GM21390 (cell line): ENCODE measurements at regions not wholly inside any gene's neighbourhood (a gene's known extent, or its start where the extent isn't known, plus 50 kb on each side); places are given as distances from the start of the nearest gene placed in this dataset.
"Not testable (repeated sequence)": the region's sequence is repeated elsewhere in the genome, so short reads cannot be mapped to it uniquely, and the experiment has no call there.

Experiments
- ATAC-seq: cut with Tn5 transposase; IDR thresholded peaks from one replicate; pipeline ENCODE4 v1.9.1; 2021; ENCODE audit not compliant: unreplicated experiment

GRCh38 chr9:1535051-1535450, 480.1 kb upstream of the SMARCA2 start:
- peak; percentile 56 for ATAC-seq

GRCh38 chr9:1535599-1535998, 479.5 kb upstream of the SMARCA2 start:
- no peak for ATAC-seq

DNA sequence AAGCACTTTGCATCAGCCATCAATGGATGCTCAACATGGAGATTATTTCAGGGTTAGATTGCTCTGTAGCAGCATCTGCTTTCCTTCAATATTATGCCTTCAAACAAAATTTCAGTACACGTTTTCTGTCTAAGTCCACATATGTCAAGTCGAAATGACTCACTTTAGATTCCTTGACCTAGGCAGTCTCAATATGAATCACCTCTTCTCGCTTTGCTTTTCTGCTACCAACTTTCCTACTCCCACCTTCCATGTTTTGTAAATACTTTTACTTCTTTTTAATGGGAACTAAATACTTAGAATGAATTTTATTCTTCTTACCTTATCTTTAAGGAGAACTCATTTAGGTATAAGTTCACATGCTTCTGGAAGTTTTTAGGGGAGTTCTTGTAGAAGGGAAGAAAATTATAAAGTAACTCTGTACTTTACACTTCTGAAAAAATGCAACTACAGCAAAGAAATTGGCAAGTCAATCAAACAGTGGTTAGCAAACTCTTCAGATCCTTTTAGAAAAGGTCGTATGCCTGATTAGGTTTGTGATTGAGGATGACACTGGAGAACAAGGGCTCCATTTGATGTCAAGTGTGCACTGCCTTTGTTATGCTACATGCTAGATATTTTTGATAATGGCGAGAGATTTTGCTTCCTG, 478.5 kb upstream of the SMARCA2 start:
- ATAC-seq = peak; percentile 83

DNA sequence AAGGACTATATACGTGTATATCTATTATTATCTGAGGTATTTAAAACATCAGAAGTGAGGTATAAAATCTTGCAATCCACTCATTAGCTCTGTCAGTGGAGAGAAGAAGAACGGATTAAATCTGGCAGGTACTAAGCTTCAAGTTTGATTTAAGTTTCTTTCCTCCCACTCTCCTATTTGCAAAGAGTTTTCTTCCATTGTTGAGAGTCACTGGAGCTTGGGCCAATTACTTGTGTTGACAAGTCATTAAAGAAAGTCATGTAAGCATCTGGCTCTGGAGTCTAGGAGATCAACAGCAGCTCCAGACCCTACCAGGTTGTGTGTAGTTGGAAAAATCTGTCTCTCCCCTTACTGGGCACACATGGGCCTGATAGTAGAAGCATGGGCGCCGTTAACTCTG, 476.8 kb upstream of the SMARCA2 start:
- no peak for ATAC-seq

GRCh38 chr9:1539216-1539615, 475.9 kb upstream of the SMARCA2 start:
- no peak for ATAC-seq

DNA sequence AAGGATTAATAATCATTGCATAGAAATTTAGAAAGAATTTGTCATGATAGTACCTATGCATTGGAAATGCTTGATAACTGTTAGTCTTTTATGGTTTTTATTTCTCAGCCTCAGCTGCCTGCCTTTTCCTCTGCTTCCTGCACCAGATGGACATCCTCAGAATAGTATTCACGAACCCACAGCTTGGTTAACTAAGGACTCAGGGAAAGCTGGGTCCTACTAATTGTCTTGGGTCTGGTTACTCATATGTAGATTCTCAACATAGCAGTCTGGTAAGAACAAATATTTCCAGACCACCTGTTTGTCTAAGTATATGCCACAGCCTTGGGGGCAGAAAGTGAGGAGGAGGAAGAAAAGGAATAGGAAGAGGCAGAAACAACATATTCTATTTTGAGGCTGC, 464.5 kb upstream of the SMARCA2 start:
- ATAC-seq = no peak

DNA sequence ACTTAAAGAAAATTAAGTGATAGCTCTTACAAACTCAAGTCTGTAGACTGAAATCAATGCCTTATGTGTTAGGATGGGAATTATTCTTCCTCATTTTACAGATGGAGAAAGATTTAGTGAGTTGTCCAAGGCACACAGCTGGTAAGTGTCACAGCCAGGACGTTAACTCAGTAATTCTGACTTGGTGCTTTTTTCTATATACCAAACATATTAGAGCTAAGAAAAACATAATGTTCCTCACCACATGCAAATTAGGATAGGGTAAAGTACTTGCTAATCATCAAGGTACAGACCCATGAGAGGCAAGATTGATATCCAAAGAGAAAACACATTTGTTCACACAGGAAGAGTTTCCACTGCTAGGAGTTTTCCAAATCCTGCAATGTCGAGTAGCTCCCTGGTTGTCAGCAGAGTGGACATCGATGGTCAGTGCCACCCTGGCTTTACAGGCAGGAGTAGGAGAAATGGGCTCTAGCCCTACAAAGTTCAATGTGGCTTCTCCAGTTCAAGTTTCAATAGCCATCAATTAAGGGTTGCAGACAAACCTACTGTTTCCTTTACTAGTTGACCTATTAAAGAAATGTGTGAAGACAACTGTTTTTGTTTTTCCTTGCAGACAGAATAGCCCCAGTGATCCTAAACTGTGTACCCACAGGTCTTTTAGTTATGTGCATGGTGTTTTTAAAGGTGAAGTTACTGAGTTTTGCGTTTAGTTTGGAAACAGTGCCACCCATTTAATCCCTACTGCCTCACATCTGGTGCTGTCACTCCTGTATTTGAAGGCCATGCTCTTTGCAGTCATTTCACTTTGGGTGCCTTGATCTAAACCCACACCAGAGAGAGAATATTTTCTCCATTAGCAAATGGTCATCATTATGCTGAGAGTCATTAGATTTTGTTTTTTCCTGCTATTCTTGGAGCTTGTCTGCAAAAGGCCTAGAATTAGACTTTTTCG, 460.8 kb upstream of the SMARCA2 start:
- peak; percentile 58 for ATAC-seq

GRCh38 chr9:1558666-1559065, 456.5 kb upstream of the SMARCA2 start:
- not testable (repeated sequence) for ATAC-seq

GRCh38 chr9:1575939-1576338, 439.2 kb upstream of the SMARCA2 start:
- ATAC-seq = no peak

- ATAC-seq = peak; percentile 88
Measured at GRCh38 chr9:1580215-1580614, 434.9 kb upstream of the SMARCA2 start.

- ATAC-seq = no peak
Measured at GRCh38 chr9:1581926-1582325, 433.2 kb upstream of the SMARCA2 start.

DNA sequence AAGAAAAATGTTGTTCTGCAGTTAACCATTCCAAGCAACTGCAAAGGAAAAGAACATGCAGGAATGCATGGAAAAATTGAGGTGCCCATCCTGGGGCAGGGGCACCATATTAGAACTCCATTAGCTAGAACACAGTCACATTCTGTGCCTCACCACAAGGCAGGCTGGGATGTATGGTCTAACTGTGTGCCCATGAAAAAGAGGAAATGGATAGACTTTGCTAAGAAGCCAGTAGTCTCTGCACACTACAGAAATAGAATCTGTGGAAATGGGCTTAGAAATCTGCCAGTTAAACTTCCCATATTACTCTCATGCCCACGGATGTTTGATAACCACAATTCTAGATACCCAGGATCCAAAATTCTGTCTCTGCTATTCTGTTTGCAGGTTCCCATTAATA, 423.8 kb upstream of the SMARCA2 start:
- no peak for ATAC-seq

GRCh38 chr9:1598270-1598669, 416.9 kb upstream of the SMARCA2 start:
- no peak for ATAC-seq

- ATAC-seq = no peak
Measured at GRCh38 chr9:1599961-1600360, 415.2 kb upstream of the SMARCA2 start.

DNA sequence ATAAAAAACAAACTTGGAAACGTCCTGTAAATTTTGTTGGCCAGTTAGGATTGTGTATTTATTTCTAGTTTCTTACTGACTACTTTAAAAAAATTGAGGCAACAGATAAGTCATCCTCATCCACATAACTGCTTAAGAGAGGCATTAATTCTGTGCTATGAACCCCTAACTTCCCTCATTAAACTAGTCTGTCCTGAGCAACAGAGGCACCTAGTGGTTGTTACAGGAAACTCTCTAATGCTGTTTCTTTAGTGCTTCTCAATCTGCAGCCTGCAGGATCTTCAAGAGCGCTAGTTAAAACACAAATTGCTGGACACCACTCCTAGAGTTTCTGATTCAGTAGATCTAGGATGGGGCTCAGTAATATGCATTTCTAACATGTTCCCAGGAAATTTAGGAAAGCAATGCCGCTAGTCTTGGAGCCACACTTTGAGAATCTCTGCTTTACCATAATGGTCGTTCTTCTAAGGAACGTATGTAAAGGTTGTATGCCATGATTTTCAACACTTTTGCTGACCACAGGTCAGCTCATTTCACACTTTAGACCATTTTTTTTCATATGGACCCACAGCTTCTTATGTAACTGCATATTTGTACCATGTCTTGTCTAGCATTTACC, 410.1 kb upstream of the SMARCA2 start:
- peak; percentile 72 for ATAC-seq

GRCh38 chr9:1606253-1606652, 408.9 kb upstream of the SMARCA2 start:
- ATAC-seq = no peak

GRCh38 chr9:1612886-1613285, 402.3 kb upstream of the SMARCA2 start:
- ATAC-seq = no peak

GRCh38 chr9:1617419-1617818, 397.7 kb upstream of the SMARCA2 start:
- no peak for ATAC-seq

- ATAC-seq = no peak
Measured at GRCh38 chr9:1619915-1620710, 395.0 kb upstream of the SMARCA2 start.

- no peak for ATAC-seq
Measured at GRCh38 chr9:1637401-1637800, 377.7 kb upstream of the SMARCA2 start.

DNA sequence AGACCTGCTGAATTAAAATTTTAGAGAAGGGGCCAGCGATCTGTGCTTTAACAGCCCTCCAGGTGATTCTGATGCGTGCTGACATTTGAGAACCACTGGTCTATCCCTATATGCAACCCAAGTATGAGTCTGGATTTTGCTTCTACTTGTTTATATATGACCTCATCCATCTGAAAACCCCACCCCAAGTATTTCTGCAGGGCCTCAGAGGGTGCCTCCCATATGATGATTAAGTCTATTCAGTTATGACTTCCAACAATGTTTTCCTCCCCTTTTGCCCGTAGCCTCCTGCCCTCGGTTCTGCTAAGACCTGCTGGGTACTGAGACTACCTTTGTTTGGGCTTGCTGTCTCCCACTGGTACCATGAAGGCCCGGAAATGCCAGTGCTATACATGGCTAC, 376.0 kb upstream of the SMARCA2 start:
- ATAC-seq = no peak
